Activated CD4-positive, alpha-beta T cell treated with anti-CD3 and anti-CD28 coated beads, Interleukin-2, amount 50 U/mL, for 1 hour (primary cell): ENCODE measurements at regions not wholly inside any gene's neighbourhood (a gene's known extent, or its start where the extent isn't known, plus 50 kb on each side); places are given as distances from the start of the nearest gene placed in this dataset.

Source experiments
- DNase-seq: peaks from one replicate; pipeline ENCODE4 v3.0.0-alpha.2; 2020

DNA sequence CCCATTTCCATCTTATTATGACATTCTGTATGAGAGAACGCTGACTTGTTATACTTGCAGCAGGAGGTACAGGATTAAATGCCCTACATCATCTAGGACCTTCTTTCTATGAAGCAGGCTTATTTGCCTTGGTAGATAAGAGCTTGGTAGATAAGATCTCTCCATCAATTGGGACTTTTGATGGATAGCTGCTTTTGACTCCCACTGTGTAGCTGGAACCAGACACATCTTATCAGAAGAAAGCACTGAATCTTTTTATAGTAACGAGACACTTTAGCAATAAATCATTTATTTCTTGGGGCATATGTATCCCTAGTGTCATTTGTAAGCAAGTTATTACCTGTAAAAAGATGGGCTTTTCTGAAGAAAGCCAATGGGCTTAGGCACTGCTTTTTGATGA, 613.9 kb downstream of the TECRL start:
- DNase-seq: no peak

DNA sequence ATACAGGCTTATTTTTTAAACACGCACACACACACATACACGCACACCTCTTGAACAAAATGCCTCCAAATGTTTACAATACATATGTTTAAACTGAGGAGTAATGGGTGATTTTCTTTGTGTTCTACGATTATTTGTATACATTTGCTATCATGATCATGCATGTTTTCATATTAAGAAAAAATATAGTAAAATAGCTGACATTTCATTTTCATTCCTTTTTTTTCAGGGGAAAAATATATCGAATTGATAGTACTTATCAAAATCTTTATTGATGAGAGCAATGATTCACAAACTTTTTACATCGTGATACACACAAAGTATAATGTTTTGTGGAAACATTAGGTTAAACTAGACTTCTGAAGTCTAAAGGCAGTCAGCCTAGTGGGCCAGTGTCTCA, 618.9 kb downstream of the TECRL start:
- DNase-seq: no peak

GRCh38 chr4:63788271-63788670, 621.0 kb downstream of the TECRL start:
- DNase-seq: no peak

DNA sequence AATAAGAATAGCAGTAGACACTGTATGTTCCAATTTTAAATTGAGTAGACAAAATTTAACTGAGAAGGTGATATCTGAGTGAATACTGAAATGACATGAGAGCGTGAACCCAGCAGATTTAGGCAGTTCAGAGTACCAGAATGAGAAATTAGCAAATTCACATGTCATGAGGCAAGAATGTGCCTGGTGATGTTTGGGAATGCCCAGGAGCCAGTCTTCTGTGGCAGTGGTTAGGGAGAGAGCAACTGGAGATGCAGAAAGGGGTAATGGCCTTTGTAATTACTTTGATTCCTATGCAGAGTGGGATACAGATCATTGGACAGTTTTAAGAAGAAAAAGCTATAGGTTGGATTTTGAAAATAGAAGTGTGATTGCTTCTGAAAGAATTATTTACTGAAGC, 621.9 kb downstream of the TECRL start:
- no peak for DNase-seq

DNA sequence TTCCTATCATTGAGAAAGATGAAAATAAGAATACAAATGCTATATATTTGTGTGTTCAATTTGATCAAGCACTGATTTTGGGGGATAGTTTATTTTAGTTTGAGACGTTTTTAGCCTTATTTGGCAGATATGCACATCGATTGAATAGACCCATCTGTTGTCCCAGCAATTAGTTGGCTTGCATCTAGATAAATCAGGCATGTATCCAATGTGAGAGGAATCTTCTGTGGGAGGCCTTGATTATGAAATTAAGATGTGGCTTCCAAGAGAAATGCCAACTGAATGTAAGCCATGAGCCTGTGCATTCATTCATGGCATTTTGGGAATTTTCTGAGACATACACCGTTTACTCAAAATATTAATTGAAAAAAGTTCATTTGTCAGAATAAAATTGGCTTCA, 623.1 kb downstream of the TECRL start:
- no peak for DNase-seq

DNA sequence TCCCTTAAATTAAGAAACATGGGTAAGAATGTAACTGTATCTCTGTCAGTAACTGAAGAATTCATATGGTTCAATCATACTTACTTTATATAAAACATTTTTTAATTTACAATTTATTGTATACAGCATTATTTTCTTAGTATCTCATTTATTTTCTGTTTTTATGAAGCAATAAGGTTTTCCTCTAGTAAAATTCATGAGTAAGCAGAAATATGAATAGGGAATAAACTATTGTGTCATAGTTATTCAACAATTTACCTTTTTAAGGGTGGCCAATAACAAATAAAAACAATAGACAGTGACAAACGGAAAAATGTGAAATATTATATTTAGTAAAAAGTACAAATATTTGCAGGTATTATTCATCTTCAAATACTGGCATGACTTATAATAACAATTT, 624.4 kb downstream of the TECRL start:
- DNase-seq: no peak

DNA sequence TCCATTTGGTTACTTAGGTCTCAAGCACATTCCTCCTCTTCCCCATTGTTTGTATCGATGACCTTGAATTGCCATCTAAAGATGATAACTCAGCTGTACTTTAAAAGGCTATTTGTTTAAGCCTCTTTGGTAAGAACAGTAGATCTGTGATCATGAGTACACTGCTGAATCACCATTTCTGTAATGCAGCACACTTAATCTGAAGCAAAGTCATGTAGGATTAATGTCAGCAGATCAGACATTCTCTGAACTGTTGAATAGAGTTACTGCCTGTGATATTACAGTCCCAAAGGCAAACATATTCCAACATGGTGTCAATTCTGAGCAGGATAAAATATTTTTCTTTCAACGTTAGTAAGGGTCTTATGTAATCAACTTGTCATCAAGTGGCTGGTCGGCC, 631.6 kb downstream of the TECRL start:
- no peak for DNase-seq

- DNase-seq: no peak
These were observed 644.9 kb downstream of the TECRL start for GRCh38 chr4:63764400-63764799.

DNA sequence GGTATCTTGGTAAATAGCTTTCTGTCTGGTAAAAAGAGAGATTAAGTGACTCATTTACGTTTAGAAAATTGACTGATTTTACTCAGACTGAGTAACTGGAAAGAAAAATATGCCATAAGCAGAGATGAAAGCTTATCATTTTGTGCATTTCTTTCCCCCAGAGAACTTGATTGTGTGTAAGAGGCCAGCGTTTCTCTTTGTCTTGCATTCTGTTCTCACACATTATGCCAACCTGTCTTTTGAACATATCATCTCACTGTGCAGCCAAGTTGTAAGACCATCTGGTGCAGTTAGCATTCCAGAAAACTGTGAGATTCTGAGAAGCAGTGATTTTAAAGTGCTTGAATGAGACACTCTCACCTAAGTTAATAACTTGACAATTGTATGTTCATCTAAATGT, 651.3 kb downstream of the TECRL start:
- no peak for DNase-seq

DNA sequence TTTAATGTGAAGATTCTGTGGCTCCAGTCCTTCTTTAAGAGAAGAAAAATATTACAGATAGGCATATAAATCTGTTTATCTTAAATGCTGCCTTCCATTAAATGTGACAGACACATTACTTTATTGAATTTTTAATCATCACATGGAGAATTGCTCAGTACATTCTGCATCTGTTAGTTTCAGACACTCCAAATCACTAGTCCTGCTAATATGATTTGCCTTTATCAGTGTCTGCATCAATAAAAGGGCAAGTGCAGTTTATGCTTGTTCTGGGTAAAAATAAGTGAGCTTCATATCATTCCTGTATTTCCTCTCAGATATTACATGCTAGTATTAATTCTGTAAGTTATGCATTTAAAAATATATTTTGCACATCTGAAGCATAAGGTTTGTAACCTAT, 666.4 kb downstream of the TECRL start:
- no peak for DNase-seq

DNA sequence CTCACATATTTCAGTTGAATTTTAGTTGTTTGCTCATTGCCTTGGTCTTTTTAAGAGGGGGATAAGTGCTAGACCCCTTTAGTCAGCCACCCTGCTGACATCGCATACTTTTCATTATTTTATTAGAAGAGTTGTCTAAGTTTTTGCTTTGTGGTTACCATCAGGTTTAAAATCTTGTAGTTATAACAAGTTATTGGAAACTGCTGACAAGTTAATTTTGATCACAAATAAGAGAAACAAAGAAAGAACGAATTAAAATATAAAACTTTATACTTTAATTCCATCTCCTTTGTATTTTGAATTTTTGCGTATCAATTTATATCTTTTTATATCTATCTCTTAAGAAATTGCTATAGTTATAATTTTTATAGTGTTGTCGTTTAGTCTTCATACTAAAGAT, 679.7 kb downstream of the TECRL start:
- DNase-seq: no peak

GRCh38 chr4:63728480-63729177, 680.6 kb downstream of the TECRL start:
- DNase-seq: no peak

- DNase-seq: no peak
These were observed 691.9 kb downstream of the TECRL start for GRCh38 chr4:63717384-63717783.

GRCh38 chr4:63708661-63709060, 700.6 kb downstream of the TECRL start:
- DNase-seq: no peak

- DNase-seq: no peak
These were observed 708.7 kb downstream of the TECRL start for GRCh38 chr4:63700569-63700968.

GRCh38 chr4:63693321-63693720, 715.9 kb downstream of the TECRL start:
- DNase-seq: no peak

DNA sequence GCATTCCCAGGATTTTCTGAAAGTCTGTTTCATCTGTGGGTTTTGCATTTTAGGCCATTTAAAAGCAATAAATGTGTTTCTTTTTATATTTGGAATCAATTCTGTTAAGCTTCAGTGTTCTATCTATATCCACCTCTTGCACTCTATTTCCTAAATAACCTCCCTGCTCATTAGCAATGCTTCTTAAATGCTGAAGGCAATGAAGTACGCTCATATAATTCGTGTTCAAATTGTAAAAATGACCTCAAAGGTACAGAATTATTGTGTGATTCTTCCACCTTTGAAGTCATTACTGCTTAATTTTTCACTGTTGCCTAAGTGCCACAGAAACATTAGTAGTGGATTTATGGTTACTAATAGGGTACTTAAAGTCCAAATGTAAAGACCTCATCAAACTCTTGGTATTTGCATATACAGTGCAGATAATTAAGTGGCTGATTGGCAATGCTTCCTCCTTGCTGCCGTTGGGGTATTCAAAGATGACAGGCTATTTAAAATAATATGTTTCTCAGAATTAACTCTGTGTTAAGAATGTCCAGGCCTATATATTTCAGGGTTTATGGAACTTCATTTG, 730.8 kb downstream of the TECRL start:
- no peak for DNase-seq

DNA sequence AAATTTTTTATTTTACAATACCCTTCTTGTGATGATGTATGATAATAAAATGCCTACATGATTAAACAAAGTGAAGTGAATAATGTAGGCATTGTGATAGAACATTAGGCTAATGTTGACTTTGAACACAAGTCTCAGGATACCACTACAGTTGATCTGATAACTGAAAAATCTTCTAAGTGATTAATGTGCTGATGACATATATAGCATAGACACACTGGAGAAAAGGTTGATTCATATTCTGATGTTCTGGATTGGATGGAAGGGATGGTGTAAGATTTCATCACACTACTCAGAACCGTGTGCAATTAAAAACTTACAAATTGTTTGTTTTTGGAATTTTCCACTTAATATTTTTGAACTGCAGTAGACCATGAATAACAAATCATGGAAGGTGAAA, 738.5 kb downstream of the TECRL start:
- no peak for DNase-seq

DNA sequence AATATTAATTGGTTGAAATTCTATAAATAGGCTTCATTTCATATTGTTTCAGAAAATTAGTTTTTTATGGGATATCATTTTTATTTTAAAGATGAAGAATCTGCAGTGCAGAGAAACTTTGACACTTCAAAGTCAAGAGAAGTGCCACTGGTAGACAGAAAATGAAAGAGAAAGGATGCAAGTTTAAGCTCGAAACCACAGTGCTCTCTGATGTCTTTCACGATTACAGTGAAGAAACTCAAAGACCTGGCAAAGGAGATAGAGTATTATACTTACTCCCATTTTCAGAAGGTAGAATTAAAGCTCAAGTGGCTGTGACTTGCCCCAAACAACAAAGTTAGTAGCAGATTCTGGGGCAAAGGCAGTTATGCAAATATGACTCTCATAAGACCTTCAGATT, 745.4 kb downstream of the TECRL start:
- no peak for DNase-seq

- no peak for DNase-seq
These were observed 764.9 kb downstream of the TECRL start for GRCh38 chr4:63644396-63644795.

- DNase-seq: no peak
These were observed 772.0 kb downstream of the TECRL start for GRCh38 chr4:63637270-63637669.

GRCh38 chr4:63632858-63633257, 776.4 kb downstream of the TECRL start:
- DNase-seq: no peak

DNA sequence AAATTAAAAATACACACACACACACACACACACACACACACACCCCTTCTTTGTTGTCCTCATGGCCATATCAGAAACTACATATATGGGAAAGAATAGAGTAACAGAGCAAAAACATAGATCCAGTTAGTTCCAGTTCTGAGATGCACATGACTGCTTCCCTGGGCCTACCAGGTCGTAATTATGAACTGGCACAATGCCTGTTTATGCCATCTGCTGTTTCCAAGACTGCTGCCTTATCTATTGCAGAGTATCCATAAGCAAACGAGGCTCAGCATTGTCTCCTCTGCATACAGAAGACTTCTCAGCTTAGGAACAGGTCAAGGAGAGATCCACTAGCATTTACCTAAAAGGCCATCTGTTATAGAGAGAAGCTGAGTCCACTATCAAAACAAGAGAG, 789.0 kb downstream of the TECRL start:
- DNase-seq: no peak

- DNase-seq: no peak
These were observed 789.5 kb downstream of the TECRL start for GRCh38 chr4:63619771-63620170.
